HL-60 (cell line): ENCODE measurements at regions not wholly inside any gene's neighbourhood (a gene's known extent, or its start where the extent isn't known, plus 50 kb on each side); places are given as distances from the start of the nearest gene placed in this dataset.

ENCODE experiments used
- GABPA ChIP-seq: IDR thresholded peaks from 2 replicates; pipeline ENCODE4 v1.6.1; 2012; ENCODE audit warnings: low read depth
- POLR2AphosphoS5 ChIP-seq: IDR thresholded peaks from 2 replicates; pipeline ENCODE4 v1.6.1; 2012; ENCODE audit warnings: low read depth
- SPI1 ChIP-seq: IDR thresholded peaks from 2 replicates; pipeline ENCODE4 v1.6.1; 2012; ENCODE audit warnings: low read depth, mild to moderate bottlenecking, borderline replicate concordance
- TF ChIP-seq, protein P1 (sequence below): IDR thresholded peaks from one replicate; pipeline ENCODE4 v1.5.1; 2011; ENCODE audit warnings: low read length, control low read depth, inconsistent platforms; ENCODE audit not compliant: insufficient read depth
- TF ChIP-seq, protein P2 (sequence below): IDR thresholded peaks from 2 replicates; pipeline ENCODE4 v1.6.1; 2012; ENCODE audit warnings: low read depth; ENCODE audit not compliant: insufficient replicate concordance

DNA sequence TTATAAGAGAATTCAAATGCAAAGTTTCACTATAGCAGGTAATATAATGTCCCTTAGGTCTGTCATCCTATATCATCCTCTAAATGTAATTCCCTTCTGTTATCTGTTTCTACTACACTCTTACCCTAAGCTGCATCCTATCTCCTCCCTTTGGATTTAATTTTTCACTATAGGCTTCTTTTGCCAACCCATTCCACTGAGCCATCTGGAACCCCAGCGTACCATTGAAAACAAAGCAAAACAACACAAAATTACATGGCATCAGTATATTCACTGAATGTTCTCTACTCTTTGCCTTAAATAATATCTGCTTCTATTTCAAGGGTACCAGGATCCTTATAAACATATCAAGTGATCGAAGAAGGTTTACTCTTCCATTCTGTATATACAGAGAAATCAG is 1530.2 kb upstream of the LRRTM3 start:
- TF ChIP-seq, protein P1, sequence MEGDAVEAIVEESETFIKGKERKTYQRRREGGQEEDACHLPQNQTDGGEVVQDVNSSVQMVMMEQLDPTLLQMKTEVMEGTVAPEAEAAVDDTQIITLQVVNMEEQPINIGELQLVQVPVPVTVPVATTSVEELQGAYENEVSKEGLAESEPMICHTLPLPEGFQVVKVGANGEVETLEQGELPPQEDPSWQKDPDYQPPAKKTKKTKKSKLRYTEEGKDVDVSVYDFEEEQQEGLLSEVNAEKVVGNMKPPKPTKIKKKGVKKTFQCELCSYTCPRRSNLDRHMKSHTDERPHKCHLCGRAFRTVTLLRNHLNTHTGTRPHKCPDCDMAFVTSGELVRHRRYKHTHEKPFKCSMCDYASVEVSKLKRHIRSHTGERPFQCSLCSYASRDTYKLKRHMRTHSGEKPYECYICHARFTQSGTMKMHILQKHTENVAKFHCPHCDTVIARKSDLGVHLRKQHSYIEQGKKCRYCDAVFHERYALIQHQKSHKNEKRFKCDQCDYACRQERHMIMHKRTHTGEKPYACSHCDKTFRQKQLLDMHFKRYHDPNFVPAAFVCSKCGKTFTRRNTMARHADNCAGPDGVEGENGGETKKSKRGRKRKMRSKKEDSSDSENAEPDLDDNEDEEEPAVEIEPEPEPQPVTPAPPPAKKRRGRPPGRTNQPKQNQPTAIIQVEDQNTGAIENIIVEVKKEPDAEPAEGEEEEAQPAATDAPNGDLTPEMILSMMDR: no peak
- TF ChIP-seq, protein P2, sequence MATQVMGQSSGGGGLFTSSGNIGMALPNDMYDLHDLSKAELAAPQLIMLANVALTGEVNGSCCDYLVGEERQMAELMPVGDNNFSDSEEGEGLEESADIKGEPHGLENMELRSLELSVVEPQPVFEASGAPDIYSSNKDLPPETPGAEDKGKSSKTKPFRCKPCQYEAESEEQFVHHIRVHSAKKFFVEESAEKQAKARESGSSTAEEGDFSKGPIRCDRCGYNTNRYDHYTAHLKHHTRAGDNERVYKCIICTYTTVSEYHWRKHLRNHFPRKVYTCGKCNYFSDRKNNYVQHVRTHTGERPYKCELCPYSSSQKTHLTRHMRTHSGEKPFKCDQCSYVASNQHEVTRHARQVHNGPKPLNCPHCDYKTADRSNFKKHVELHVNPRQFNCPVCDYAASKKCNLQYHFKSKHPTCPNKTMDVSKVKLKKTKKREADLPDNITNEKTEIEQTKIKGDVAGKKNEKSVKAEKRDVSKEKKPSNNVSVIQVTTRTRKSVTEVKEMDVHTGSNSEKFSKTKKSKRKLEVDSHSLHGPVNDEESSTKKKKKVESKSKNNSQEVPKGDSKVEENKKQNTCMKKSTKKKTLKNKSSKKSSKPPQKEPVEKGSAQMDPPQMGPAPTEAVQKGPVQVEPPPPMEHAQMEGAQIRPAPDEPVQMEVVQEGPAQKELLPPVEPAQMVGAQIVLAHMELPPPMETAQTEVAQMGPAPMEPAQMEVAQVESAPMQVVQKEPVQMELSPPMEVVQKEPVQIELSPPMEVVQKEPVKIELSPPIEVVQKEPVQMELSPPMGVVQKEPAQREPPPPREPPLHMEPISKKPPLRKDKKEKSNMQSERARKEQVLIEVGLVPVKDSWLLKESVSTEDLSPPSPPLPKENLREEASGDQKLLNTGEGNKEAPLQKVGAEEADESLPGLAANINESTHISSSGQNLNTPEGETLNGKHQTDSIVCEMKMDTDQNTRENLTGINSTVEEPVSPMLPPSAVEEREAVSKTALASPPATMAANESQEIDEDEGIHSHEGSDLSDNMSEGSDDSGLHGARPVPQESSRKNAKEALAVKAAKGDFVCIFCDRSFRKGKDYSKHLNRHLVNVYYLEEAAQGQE: no peak
- TF ChIP-seq POLR2AphosphoS5: no peak
- no peak for TF ChIP-seq GABPA
- TF ChIP-seq SPI1: no peak
